Mesothelial cell of epicardium (in vitro differentiated cells): ENCODE measurements at regions not wholly inside any gene's neighbourhood (a gene's known extent, or its start where the extent isn't known, plus 50 kb on each side); places are given as distances from the start of the nearest gene placed in this dataset.

Experiments used
- DNase-seq, 2 experiments: peaks; one replicate each; pipeline ENCODE4 v3.0.0; 2021; ENCODE audit warnings: low spot score in 2 of 2; ENCODE audit not compliant: unreplicated experiment in 2 of 2
- H3K27ac Mint-ChIP-seq: 2 replicates; pipeline ENCODE4 v1.8.0; 2021; ENCODE audit warnings: mixed read lengths
- H3K27me3 Mint-ChIP-seq: 2 replicates; pipeline ENCODE4 v1.8.0; 2021; ENCODE audit warnings: low read depth, mixed read lengths
- H3K36me3 Mint-ChIP-seq: 2 replicates; pipeline ENCODE4 v1.8.0; 2021; ENCODE audit warnings: mixed read lengths
- H3K4me1 Mint-ChIP-seq: 2 replicates; pipeline ENCODE4 v1.8.0; 2021; ENCODE audit warnings: mixed read lengths
- H3K4me3 Mint-ChIP-seq: 2 replicates; pipeline ENCODE4 v1.8.0; 2021; ENCODE audit warnings: mild to moderate bottlenecking, moderate library complexity, mixed read lengths
- H3K9me3 Mint-ChIP-seq: 2 replicates; pipeline ENCODE4 v1.8.0; 2021; ENCODE audit warnings: mixed read lengths
- TF ChIP-seq, protein P1 (sequence below): fragments of 200-600 bp; sonication (generic); IDR thresholded peaks from one replicate; pipeline ENCODE4 v1.5.0; 2021; ENCODE audit warnings: antibody characterized with exemption; ENCODE audit not compliant: unreplicated experiment

DNA sequence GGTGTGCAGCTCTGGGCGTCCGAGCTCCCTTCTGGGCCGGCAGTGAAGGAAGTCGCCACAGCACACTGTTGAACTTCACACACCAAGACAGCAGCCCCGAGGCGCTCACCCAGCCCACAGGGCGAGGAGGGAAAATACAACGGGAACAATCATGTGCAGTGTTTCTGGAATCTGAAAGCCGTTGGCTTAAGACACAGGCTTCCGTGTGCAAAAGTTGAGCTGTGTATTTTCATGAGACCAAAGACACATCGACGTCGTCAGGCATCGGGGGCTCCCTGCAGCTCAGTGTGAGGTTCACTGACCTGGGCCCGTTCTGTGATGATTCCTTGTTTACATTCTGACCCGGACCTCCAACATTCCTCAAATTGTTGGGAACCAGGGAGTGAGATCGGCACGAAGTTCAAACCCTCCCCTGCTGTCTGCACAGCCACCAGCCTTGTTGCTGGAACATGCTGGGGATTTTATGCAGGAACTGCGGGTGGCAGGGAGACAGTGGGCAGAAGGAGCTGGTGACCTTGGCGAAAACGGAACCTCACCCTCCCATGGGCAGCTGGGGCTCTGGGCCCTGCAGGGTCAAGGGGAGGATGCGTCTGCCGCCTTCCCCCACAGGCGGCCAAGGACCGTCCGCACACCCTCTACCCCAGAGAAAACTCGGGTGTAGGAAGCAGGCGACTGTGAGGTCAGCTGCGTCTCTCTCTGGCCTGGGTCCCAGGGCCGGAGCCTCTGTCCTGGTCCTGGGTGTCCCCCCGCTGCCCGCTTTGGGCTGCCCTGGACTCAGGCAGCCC is 72.2 kb downstream of the METRNL start:
- peaks cover 47% of the 10 kb centered on the region for H3K4me1 Mint-ChIP-seq
- peaks cover 3% of the 10 kb centered on the region for H3K9me3 Mint-ChIP-seq
- peaks cover 6% of the 10 kb centered on the region for H3K27me3 Mint-ChIP-seq
- peak overlapping the region; percentile 39 for H3K4me3 Mint-ChIP-seq
- no peak for DNase-seq
- TF ChIP-seq, protein P1, sequence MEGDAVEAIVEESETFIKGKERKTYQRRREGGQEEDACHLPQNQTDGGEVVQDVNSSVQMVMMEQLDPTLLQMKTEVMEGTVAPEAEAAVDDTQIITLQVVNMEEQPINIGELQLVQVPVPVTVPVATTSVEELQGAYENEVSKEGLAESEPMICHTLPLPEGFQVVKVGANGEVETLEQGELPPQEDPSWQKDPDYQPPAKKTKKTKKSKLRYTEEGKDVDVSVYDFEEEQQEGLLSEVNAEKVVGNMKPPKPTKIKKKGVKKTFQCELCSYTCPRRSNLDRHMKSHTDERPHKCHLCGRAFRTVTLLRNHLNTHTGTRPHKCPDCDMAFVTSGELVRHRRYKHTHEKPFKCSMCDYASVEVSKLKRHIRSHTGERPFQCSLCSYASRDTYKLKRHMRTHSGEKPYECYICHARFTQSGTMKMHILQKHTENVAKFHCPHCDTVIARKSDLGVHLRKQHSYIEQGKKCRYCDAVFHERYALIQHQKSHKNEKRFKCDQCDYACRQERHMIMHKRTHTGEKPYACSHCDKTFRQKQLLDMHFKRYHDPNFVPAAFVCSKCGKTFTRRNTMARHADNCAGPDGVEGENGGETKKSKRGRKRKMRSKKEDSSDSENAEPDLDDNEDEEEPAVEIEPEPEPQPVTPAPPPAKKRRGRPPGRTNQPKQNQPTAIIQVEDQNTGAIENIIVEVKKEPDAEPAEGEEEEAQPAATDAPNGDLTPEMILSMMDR: no peak
- no peaks in the 10 kb centered on the region for H3K36me3 Mint-ChIP-seq
- H3K27ac Mint-ChIP-seq: peak overlapping the region; percentile 84

DNA sequence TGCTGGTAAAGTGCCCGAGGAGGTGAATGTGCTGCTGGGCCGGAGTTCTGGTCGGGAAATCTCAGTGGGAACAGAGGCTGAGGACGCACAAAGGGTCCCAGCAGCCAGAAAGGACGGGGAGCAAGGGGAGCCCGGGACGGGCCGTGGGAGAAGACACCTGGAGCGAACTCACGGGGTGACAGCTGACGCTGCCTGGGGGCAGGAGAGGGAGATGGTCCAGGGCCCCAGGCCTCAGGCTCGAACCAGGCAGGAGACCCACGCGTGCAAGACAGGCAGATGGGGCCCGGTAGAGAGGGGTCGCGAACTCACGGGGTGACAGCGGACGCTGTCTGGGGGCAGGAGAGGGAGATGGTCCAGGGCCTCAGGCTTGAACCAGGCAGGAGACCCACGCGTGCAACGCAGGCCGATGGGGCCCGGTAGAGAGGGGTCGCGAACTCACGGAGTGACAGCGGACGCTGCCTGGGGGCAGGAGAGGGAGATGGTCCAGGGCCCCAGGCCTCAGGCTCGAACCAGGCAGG is 72.9 kb downstream of the METRNL start:
- TF ChIP-seq, protein P1: no peak
- H3K27me3 Mint-ChIP-seq: peaks cover 6% of the 10 kb centered on the region
- no peak for DNase-seq
- H3K9me3 Mint-ChIP-seq: no peaks in the 10 kb centered on the region
- H3K27ac Mint-ChIP-seq: peak overlapping the region; percentile 66
- H3K4me1 Mint-ChIP-seq: peaks cover 47% of the 10 kb centered on the region
- no peak overlapping the region for H3K4me3 Mint-ChIP-seq
- no peaks in the 10 kb centered on the region for H3K36me3 Mint-ChIP-seq

DNA sequence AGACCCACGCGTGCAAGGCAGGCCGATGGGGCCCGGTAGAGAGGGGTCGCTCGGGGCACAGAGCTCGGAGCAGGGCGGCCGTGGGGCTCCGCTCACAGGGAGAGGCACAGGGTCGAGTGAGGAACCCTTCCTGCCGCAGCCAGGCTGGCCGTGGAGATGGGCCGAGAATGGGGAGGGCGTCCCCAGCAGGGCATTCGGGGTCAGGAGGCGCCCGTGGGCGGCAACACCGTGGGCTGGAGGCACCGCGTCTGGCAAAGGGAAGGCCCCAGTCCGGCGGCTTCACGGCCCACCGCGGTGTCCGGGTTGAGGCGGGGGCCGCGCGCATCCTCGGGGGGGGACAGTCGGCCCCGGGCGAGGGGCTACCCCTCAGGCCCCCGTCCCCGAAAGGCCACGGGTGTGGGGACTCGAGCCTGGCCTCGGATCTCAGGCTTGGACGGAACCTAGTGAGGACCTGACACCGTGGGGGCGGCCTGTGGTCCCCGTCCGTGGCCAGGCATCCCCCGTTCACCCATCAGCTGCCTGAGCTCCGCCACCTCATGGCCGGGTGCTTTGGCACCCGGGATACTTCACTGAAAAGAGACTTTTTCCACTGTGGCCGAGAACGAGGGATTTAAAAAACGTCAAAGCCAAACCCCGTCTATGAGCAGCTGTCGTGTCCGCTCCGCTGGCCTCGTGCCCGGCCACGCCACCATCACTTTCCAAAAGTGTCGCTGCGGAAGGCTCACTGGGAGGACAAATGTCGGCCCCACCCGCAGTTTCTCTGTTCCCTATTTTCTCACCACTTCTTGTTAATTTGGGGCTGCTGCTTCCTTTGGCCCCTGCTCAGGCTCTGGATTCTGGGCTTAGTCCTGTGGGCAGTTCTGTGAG is 73.6 kb downstream of the METRNL start:
- H3K9me3 Mint-ChIP-seq: no peaks in the 10 kb centered on the region
- H3K27me3 Mint-ChIP-seq: peaks cover 6% of the 10 kb centered on the region
- no peak for DNase-seq

DNA sequence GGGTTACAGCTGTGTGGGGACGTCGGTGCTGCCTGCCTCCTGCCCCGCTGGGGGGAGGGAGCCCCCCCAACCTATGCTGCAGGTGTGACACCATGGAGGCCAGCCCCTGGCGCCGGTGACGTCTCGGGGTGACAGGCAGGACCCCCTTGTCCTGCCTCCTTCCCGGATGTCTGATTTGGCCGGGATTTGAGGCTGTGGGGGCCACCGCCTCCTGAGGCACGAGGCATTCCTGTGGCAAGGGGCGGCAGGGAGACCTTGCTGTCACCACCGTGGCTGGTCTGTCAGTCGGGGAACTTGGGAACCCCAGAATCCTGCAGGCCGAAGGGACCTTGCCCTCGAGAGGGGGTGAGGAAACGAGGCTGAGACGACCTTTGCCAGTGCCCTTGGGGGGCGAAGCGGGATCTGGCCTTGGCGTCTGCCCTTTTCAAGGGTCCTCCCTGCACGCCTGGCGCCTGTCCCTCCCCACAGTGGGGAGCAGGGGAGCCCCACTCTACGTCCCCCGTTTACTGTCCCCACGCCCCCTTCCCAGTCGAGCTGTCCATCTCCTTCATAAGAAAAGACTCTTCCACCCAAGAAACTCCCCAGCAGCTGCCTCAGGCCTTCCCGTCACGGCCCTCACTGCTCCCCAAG is 74.4 kb downstream of the METRNL start:
- TF ChIP-seq, protein P1: no peak
- Mint-ChIP-seq H3K27me3 (peaks cover 6% of the 10 kb centered on the region), H3K27ac (peak overlapping the region; percentile 21), H3K4me1 (peaks cover 47% of the 10 kb centered on the region), H3K36me3 (no peaks in the 10 kb centered on the region), H3K4me3 (no peak overlapping the region), H3K9me3 (peaks cover 2% of the 10 kb centered on the region)
- DNase-seq: no peak

More for the DNA sequence above, 73.6 kb downstream of the METRNL start:
- H3K4me3 Mint-ChIP-seq: no peak overlapping the region
- peak overlapping the region; percentile 39 for H3K27ac Mint-ChIP-seq
- peaks cover 47% of the 10 kb centered on the region for H3K4me1 Mint-ChIP-seq
- no peaks in the 10 kb centered on the region for H3K36me3 Mint-ChIP-seq
- TF ChIP-seq, protein P1: no peak

DNA sequence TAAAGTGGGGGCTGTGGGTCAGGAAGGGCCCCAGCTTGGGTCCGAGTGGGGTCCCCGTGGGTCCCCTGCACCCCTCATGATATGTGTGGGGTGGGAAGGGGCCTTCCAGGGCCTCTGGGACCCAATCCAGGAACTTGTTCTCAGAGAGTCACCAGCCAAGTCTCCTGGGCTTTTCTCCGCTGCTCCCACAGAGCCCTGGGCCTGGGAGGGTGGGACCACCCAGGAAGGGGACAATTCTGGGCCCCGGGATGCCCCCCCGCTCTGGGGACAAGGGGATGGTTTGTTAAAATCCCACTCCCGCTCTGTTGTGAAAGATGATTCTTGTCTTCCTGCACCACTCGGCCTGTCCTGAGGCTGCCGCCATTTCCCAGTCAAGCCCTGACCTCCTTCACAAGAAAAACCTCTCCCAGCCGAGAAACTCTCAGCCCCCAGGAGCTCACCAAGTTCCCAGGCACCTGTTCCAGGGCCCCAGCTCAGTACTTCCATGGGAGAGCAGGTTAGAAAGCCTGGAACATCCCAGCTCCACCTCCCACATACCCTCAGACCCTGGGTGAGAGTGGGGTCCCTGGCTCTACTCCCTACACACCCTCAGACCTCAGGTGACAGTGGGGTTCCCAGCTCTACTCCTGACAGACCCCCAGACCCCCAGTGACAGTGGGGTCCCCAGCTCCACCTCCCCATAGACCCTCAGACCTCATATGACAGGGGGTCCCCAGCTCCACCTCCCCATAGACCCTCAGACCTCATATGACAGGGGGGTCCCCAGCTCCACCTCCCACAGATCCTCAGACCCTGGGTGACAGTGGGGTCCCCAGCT is 75.1 kb downstream of the METRNL start:
- Mint-ChIP-seq H3K4me3 (no peak overlapping the region), H3K4me1 (peaks cover 42% of the 10 kb centered on the region), H3K27me3 (peaks cover 6% of the 10 kb centered on the region), H3K27ac (peak overlapping the region; percentile 21), H3K36me3 (no peaks in the 10 kb centered on the region), H3K9me3 (peaks cover 4% of the 10 kb centered on the region)
- DNase-seq: no peak
- TF ChIP-seq, protein P1: no peak
